Neural cell (in vitro differentiated cells): ENCODE measurements at regions not wholly inside any gene's neighbourhood (a gene's known extent, or its start where the extent isn't known, plus 50 kb on each side); places are given as distances from the start of the nearest gene placed in this dataset.

Experiments
- H2AFZ ChIP-seq: fragments of 200-600, 300-800 bp; sonication (generic), shearing (Covaris generic); 2 replicates; pipeline ENCODE4 v1.6.0; 2014; ENCODE audit warnings: low read depth, mild to moderate bottlenecking, antibody characterized with exemption, low read length, moderate library complexity
- H3F3A ChIP-seq: fragments of 200-600 bp; shearing (Covaris generic); 2 replicates; pipeline ENCODE4 v1.6.1; 2016; ENCODE audit warnings: mild to moderate bottlenecking, moderate library complexity, mixed read lengths, antibody characterized with exemption, low read length; ENCODE audit not compliant: insufficient read depth, poor library complexity, severe bottlenecking
- H3K27ac ChIP-seq: fragments of 200-600, 300-800 bp; sonication (generic), shearing (Covaris generic); 2 replicates; pipeline ENCODE4 v1.5.1; 2014; ENCODE audit warnings: mild to moderate bottlenecking, low read length, moderate library complexity
- H3K27me3 ChIP-seq: fragments of 300-800, 200-600 bp; sonication (generic), shearing (Covaris generic); 2 replicates; pipeline ENCODE4 v1.6.0; 2014; ENCODE audit warnings: mild to moderate bottlenecking, low read depth, low read length, moderate library complexity; ENCODE audit not compliant: insufficient read depth
- H3K36me3 ChIP-seq: fragments of 300-800, 200-600 bp; sonication (generic), shearing (Covaris generic); 2 replicates; pipeline ENCODE4 v1.5.1; 2014; ENCODE audit warnings: mild to moderate bottlenecking, antibody characterized with exemption, low read length, moderate library complexity; ENCODE audit not compliant: insufficient read depth
- H3K4me2 ChIP-seq: fragments of 300-800, 200-600 bp; sonication (generic), shearing (Covaris generic); 2 replicates; pipeline ENCODE4 v1.6.0; 2014; ENCODE audit warnings: mild to moderate bottlenecking, low read length
- H3K4me3 ChIP-seq: fragments of 300-800, 200-600 bp; sonication (generic), shearing (Covaris generic); 2 replicates; pipeline ENCODE4 v1.5.1; 2014; ENCODE audit warnings: mild to moderate bottlenecking, low read length, moderate library complexity
- H3K79me2 ChIP-seq: fragments of 200-600 bp; shearing (Covaris generic); replicated peaks from 2 replicates; pipeline ENCODE4 v1.6.0; 2014; ENCODE audit warnings: mild to moderate bottlenecking, low read length, moderate library complexity; ENCODE audit not compliant: insufficient read depth
- H3K9ac ChIP-seq: fragments of 300-800, 200-600 bp; sonication (generic), shearing (Covaris generic); 2 replicates; pipeline ENCODE4 v1.6.1; 2016; ENCODE audit warnings: mild to moderate bottlenecking, low read length, mixed read lengths
- H3K9me2 ChIP-seq: fragments of 200-600 bp; shearing (Covaris generic); 2 replicates; pipeline ENCODE4 v1.6.1; 2016; ENCODE audit warnings: mild to moderate bottlenecking, low read length, mixed read lengths; ENCODE audit not compliant: insufficient read depth
- H3K9me3 ChIP-seq: fragments of 200-600, 300-800 bp; sonication (generic), shearing (Covaris generic); 2 replicates; pipeline ENCODE4 v1.6.1; 2016; ENCODE audit warnings: mild to moderate bottlenecking, mixed run types, low read length, moderate library complexity, mixed read lengths
- H4K20me1 ChIP-seq: fragments of 200-600 bp; shearing (Covaris generic); 2 replicates; pipeline ENCODE4 v1.6.1; 2016; ENCODE audit warnings: mild to moderate bottlenecking, mixed run types; ENCODE audit not compliant: insufficient read depth
- CTCF ChIP-seq: fragments of 450-650 bp; IDR thresholded peaks from 2 replicates; pipeline ENCODE4 v1.5.1; 2014; ENCODE audit warnings: antibody characterized with exemption, mild to moderate bottlenecking, moderate library complexity; ENCODE audit not compliant: poor library complexity, severe bottlenecking
- EP300 ChIP-seq: fragments of 450-650 bp; conservative IDR thresholded peaks from 2 replicates; pipeline ENCODE4 v1.6.1; 2014; ENCODE audit warnings: antibody characterized with exemption, mild to moderate bottlenecking, moderate library complexity; ENCODE audit not compliant: poor library complexity, severe bottlenecking
- EZH2 ChIP-seq: fragments of 200-600, 300-800 bp; shearing (Covaris generic), sonication (generic); IDR thresholded peaks from 2 replicates; pipeline ENCODE4 v1.6.1; 2014; ENCODE audit warnings: antibody characterized with exemption, low read length, borderline replicate concordance, mild to moderate bottlenecking; ENCODE audit not compliant: insufficient read depth, poor library complexity, severe bottlenecking
- MXI1 ChIP-seq: fragments of 450-650 bp; conservative IDR thresholded peaks from 2 replicates; pipeline ENCODE4 v1.6.1; 2014; ENCODE audit warnings: antibody characterized with exemption, mild to moderate bottlenecking; ENCODE audit not compliant: poor library complexity, severe bottlenecking
- POLR2AphosphoS5 ChIP-seq: IDR thresholded peaks from 2 replicates; pipeline ENCODE4 v1.6.1; 2012
- RAD21 ChIP-seq: fragments of 450-650 bp; conservative IDR thresholded peaks from 2 replicates; pipeline ENCODE4 v1.6.1; 2014; ENCODE audit warnings: antibody characterized with exemption, mild to moderate bottlenecking, moderate library complexity
- REST ChIP-seq: IDR thresholded peaks from 2 replicates; pipeline ENCODE4 v1.6.1; 2012; ENCODE audit warnings: borderline replicate concordance
- SMC3 ChIP-seq: fragments of 450-650 bp; conservative IDR thresholded peaks from 2 replicates; pipeline ENCODE4 v1.6.1; 2014; ENCODE audit warnings: antibody characterized with exemption, mild to moderate bottlenecking, moderate library complexity; ENCODE audit not compliant: poor library complexity
- TAF1 ChIP-seq: IDR thresholded peaks from 2 replicates; pipeline ENCODE4 v1.6.1; 2012; ENCODE audit warnings: low read depth

GRCh38 chr14:61950340-61950739 lies 188.1 kb downstream of the SNAPC1 start:
- H3K79me2 ChIP-seq = no peaks in the 10 kb centered on the region
- H2AFZ ChIP-seq = no peak overlapping the region
- H3F3A ChIP-seq = no peaks in the 10 kb centered on the region
- H3K9me2 ChIP-seq = no peaks in the 10 kb centered on the region
- no peaks in the 10 kb centered on the region for H3K9me3 ChIP-seq
- TF ChIP-seq POLR2AphosphoS5 = no peak
- TF ChIP-seq EZH2 = no peak
- no peak for TF ChIP-seq SMC3
- TF ChIP-seq RAD21 = no peak
- TF ChIP-seq MXI1 = no peak
- TF ChIP-seq CTCF = no peak
- no peak for TF ChIP-seq REST
- no peak for TF ChIP-seq TAF1
- no peak for TF ChIP-seq EP300
- H3K27me3 ChIP-seq = no peaks in the 10 kb centered on the region
- no peak overlapping the region for H3K9ac ChIP-seq
- H3K27ac ChIP-seq = no peak overlapping the region
- H4K20me1 ChIP-seq = no peaks in the 10 kb centered on the region
- H3K4me3 ChIP-seq = no peak overlapping the region
- H3K4me2 ChIP-seq = no peak overlapping the region
- no peaks in the 10 kb centered on the region for H3K36me3 ChIP-seq

- no peak for TF ChIP-seq TAF1
- no peak for TF ChIP-seq RAD21
- no peak for TF ChIP-seq EP300
- no peak for TF ChIP-seq SMC3
- TF ChIP-seq POLR2AphosphoS5 = no peak
- no peak for TF ChIP-seq EZH2
- no peak for TF ChIP-seq MXI1
- no peak for TF ChIP-seq CTCF
- no peak for TF ChIP-seq REST
- Histone ChIP-seq H3K4me2 (no peak overlapping the region), H3K27me3 (no peaks in the 10 kb centered on the region), H3F3A (peaks cover 4% of the 10 kb centered on the region), H3K27ac (no peak overlapping the region), H3K79me2 (no peaks in the 10 kb centered on the region), H3K9me2 (no peaks in the 10 kb centered on the region), H2AFZ (no peak overlapping the region), H4K20me1 (no peaks in the 10 kb centered on the region), H3K4me3 (no peak overlapping the region), H3K36me3 (no peaks in the 10 kb centered on the region), H3K9ac (no peak overlapping the region), H3K9me3 (no peaks in the 10 kb centered on the region)
Measured at GRCh38 chr14:61953602-61954001, 191.4 kb downstream of the SNAPC1 start.
